ENCODE measurements at regions not wholly inside any gene's neighbourhood (a gene's known extent, or its start where the extent isn't known, plus 50 kb on each side); places are given as distances from the start of the nearest gene placed in this dataset.

- no peak for DNase-seq (ENCODE audit: low spot score)
Observed at GRCh38 chr14:76926521-76927251, 100.5 kb downstream of the LRRC74A start.

GRCh38 chr14:76925097-76925441 is 98.9 kb downstream of the LRRC74A start:
- no peak for DNase-seq (ENCODE audit: low spot score)

GRCh38 chr14:76924371-76925096 is 98.3 kb downstream of the LRRC74A start:
- no peak for DNase-seq (ENCODE audit: low spot score)

GRCh38 chr14:76923431-76924370 is 97.5 kb downstream of the LRRC74A start:
- DNase-seq (ENCODE audit: low spot score): no peak

GRCh38 chr14:76922584-76922983 is 96.4 kb downstream of the LRRC74A start:
- DNase-seq (ENCODE audit: low spot score): no peak

GRCh38 chr14:76922092-76922491 is 95.9 kb downstream of the LRRC74A start:
- DNase-seq (ENCODE audit: low spot score): no peak

- no peak for DNase-seq (ENCODE audit: low spot score)
Observed at GRCh38 chr14:76921088-76921399, 94.8 kb downstream of the LRRC74A start.

GRCh38 chr14:76920331-76921087 is 94.3 kb downstream of the LRRC74A start:
- DNase-seq (ENCODE audit: low spot score): no peak

- no peak for DNase-seq (ENCODE audit: low spot score)
Observed at GRCh38 chr14:76919431-76920330, 93.5 kb downstream of the LRRC74A start.
